Gastrocnemius medialis (tissue), 4 donors: ENCODE measurements at regions not wholly inside any gene's neighbourhood (a gene's known extent, or its start where the extent isn't known, plus 50 kb on each side); places are given as distances from the start of the nearest gene placed in this dataset.
"Not testable (repeated sequence)": the region's sequence is repeated elsewhere in the genome, so short reads cannot be mapped to it uniquely, and the experiment has no call there.

Source experiments
- ATAC-seq, 2 donors: fragments of 150-250 bp; one replicate each; pipeline ENCODE4 v1.9.1; 2016
- DNase-seq, 2 donors: peaks; one replicate each; pipeline ENCODE4 v3.0.0-alpha.2; 2019
- H3K27ac ChIP-seq, 4 donors: fragments of 200-600 bp; sonication (generic); 1 replicate in 1 of 4; 2 replicates in 3 of 4; pipeline ENCODE4 v1.5.1; 2016 to 2018; ENCODE audit warnings: mild to moderate bottlenecking in 2 of 4, moderate library complexity in 1 of 4
- H3K27me3 ChIP-seq, 3 donors: fragments of 200-600 bp; sonication (generic) in 2 of 3; 1 replicate in 1 of 3; 2 replicates in 2 of 3; pipeline versions ENCODE4 v1.5.1 to v1.6.0; 2016 to 2019; ENCODE audit warnings: mild to moderate bottlenecking in 1 of 3, moderate library complexity in 1 of 3
- H3K36me3 ChIP-seq, 2 donors: fragments of 200-600 bp; sonication (generic) in 1 of 2; one replicate each; pipeline ENCODE4 v1.5.1; 2017 to 2018
- H3K4me1 ChIP-seq, 2 donors: fragments of 200-600 bp; sonication (generic) in 1 of 2; one replicate each; pipeline ENCODE4 v1.5.1; 2016 to 2017; ENCODE audit warnings: mild to moderate bottlenecking in 2 of 2
- H3K4me3 ChIP-seq, 4 donors: fragments of 200-600 bp; sonication (generic) in 3 of 4; 1 replicate in 1 of 4; 2 replicates in 3 of 4; pipeline ENCODE4 v1.5.1; 2016 to 2019; ENCODE audit warnings: mild to moderate bottlenecking in 2 of 4
- H3K9me3 ChIP-seq, 3 donors: fragments of 200-600 bp; sonication (generic) in 2 of 3; 1 replicate in 1 of 3; 2 replicates in 2 of 3; pipeline ENCODE4 v1.5.1; 2016 to 2019
- POLR2A ChIP-seq, 2 donors: fragments of 450-650 bp; IDR thresholded peaks; one replicate each; pipeline ENCODE4 v1.6.1; 2017; ENCODE audit warnings: antibody characterized with exemption in 2 of 2, mild to moderate bottlenecking in 2 of 2, moderate library complexity in 2 of 2
- in situ Hi-C, 4 donors: fragments of 200-750 bp; cut with MboI; loops; one replicate each; pipeline versions ENCODE4 v1.15.0 to v1.8.0; 2017; ENCODE audit warnings: low sequenced_read_pairs in 4 of 4
- intact Hi-C: fragments of 100-400 bp; cut with DNase I; formaldehyde crosslinking; loops from one replicate; pipeline ENCODE4 v1.15.1; 2023; ENCODE audit warnings: low total_unique reads
- TF ChIP-seq, protein P1 (sequence below), 5 experiments: fragments of 450-650 bp in 3 of 5; fragments of 200-600 bp in 2 of 5; sonication (generic) in 2 of 5; IDR thresholded peaks in 4 of 5; conservative IDR thresholded peaks in 1 of 5; 1 replicate in 4 of 5; 2 replicates in 1 of 5; pipeline ENCODE4 v1.5.1; 2016 to 2019; ENCODE audit warnings: antibody characterized with exemption in 5 of 5, mild to moderate bottlenecking in 3 of 5, moderate library complexity in 3 of 5

DNA sequence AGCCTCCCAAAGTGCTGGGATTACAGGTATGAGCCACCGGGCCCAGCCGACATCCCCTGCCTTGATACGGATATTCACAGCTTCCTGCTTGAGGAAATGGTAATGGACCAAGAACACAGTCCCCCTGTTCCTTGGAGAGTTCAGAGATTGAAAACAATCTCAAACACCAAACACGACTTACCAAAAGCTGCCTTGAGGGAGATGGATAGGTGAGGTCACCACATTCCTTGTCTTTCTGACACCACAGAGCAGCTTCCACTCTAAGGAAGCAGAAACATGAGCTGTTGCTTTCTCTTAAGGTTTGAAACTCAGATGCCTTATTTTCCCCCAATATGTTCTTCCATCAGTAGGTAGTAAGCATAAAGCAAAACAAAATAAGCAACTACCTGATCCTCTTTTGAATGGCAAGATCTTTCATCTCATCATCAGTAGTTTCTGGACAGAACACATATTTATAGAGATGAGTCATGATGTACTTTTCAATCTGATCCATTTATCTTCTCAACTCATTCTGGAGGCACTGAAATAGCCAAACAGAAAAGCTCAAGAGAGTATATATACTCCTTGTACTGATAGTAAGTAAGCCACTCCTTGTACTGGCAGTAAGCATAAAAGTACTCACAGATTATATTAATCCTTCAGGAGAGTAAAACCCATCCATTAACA, 199.1 kb upstream of the KCTD7 start:
- H3K4me3 ChIP-seq = no peak overlapping the region
- in situ Hi-C loops (no loop called here), intact Hi-C loops (no loop called here)
- no peaks in the 10 kb centered on the region for H3K4me1 ChIP-seq
- no peak overlapping the region for H3K27ac ChIP-seq
- DNase-seq = no peak
- no peaks in the 10 kb centered on the region for H3K27me3 ChIP-seq
- H3K36me3 ChIP-seq = no peaks in the 10 kb centered on the region
- TF ChIP-seq POLR2A (IDR thresholded peaks at IDR 0.05) = no peak
- TF ChIP-seq, protein P1, sequence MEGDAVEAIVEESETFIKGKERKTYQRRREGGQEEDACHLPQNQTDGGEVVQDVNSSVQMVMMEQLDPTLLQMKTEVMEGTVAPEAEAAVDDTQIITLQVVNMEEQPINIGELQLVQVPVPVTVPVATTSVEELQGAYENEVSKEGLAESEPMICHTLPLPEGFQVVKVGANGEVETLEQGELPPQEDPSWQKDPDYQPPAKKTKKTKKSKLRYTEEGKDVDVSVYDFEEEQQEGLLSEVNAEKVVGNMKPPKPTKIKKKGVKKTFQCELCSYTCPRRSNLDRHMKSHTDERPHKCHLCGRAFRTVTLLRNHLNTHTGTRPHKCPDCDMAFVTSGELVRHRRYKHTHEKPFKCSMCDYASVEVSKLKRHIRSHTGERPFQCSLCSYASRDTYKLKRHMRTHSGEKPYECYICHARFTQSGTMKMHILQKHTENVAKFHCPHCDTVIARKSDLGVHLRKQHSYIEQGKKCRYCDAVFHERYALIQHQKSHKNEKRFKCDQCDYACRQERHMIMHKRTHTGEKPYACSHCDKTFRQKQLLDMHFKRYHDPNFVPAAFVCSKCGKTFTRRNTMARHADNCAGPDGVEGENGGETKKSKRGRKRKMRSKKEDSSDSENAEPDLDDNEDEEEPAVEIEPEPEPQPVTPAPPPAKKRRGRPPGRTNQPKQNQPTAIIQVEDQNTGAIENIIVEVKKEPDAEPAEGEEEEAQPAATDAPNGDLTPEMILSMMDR (IDR thresholded peaks at IDR 0.05 in 4 of 5, conservative IDR thresholded peaks at IDR 0.05 in 1 of 5) = no peak
- no peak for ATAC-seq
- H3K9me3 ChIP-seq = no peaks in the 10 kb centered on the region

DNA sequence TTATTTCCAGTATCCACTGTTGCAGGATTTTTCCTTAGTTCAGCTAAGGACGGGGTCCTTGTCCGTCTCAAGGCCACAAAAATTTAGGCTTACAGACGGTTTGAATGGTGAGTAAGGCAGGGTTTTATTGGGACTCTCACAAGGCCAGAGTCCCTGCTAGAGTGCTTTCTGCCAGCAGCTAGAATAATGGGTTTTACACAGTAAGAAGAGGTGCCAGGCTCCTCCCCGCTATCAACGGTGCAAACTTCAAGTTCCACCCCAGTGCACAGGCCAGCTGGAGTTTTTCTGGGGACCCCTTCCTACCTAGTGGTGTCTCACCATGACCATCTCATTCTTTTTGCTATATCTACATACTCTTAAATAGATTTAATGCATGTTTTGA, 198.5 kb upstream of the KCTD7 start:
- Histone ChIP-seq H3K27ac (no peak overlapping the region), H3K36me3 (no peaks in the 10 kb centered on the region), H3K4me3 (no peak overlapping the region), H3K4me1 (no peaks in the 10 kb centered on the region), H3K27me3 (no peaks in the 10 kb centered on the region), H3K9me3 (no peaks in the 10 kb centered on the region)
- in situ Hi-C loops = no loop called here
- TF ChIP-seq, protein P1 (IDR thresholded peaks at IDR 0.05 in 4 of 5, conservative IDR thresholded peaks at IDR 0.05 in 1 of 5) = no peak
- no peak for TF ChIP-seq POLR2A (IDR thresholded peaks at IDR 0.05)
- intact Hi-C loops = no loop called here
- ATAC-seq = no peak
- no peak for DNase-seq

DNA sequence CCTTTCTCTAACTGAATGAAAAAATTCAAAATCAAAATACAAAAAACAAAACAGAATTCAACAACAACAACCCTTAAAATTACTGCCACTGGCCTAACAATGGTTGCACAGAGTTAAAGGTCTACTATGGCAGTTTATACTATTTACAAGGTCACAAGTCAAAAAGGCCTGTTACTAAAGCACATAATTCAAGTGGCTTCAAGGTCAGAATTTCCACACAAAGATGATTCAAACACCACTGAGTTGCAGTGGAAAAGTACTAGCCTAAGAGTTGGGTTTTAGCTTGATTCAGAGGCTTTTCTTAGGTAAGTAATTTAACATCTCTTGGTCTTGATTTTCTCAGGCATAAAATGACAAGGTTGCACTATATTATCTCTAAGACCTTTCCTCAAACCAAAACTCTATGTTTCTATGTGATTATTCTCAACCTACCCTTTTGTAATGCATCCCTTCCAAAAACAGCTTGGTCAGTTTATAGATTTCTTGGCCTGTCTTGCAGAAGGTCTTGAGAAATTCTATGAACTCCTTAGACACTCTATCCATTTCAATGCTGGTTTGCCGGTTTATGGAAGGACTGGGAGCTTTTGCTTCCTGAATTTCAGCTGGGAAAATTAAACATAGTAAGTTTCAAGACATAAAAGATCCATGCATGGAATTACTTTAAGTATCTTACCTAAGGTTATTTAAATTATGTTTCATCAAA, 189.8 kb upstream of the KCTD7 start:
- intact Hi-C loops, H3K27me3 ChIP-seq, H3K36me3 ChIP-seq, DNase-seq, H3K4me3 ChIP-seq, H3K9me3 ChIP-seq, H3K4me1 ChIP-seq, ATAC-seq, H3K27ac ChIP-seq, in situ Hi-C loops: not testable (repeated sequence)

DNA sequence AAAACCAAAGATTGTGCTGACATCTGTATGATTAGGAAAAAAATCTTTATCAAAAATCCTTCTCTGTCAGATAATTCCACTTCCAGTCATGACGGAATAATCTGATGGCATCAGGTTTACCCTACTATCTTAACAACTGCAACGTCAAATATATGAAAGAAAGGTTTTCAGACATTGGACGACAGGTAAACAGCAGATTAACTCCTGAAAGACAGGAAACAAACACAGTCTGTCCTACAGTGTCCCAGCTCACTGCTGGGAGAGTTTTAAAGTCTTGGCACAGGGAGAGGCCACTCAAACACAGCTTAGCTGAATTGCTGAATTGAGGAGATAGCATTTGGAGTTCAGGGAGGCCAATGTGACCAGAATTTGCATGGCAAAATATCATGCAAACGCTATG, 186.3 kb upstream of the KCTD7 start:
- in situ Hi-C loops = no loop called here
- TF ChIP-seq POLR2A (IDR thresholded peaks at IDR 0.05) = no peak
- TF ChIP-seq, protein P1 (IDR thresholded peaks at IDR 0.05 in 4 of 5, conservative IDR thresholded peaks at IDR 0.05 in 1 of 5) = no peak

DNA sequence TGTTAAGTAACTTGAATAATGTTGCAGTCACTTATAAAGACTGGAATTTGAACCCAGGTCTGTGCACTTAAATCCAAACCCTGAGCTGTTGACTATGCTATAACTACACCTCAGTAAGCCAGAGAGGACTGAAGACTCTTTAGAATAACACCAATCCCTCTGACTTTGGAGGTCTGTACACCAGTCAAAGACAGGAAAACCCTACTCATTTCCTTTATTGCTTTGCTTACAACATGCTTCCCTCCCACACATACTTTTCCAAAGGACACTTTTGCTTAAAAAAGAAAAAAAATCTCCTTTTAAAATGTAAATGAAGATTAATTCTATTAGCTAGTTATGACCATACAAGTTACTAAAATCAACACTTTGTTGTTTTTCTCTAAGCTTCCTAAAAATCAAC, 184.7 kb upstream of the KCTD7 start:
- DNase-seq (no peak), ATAC-seq (no peak)
- Histone ChIP-seq H3K27ac (no peak overlapping the region), H3K36me3 (peaks cover 0 to 6% of the 10 kb centered on the region in 2 donors), H3K4me3 (no peak overlapping the region), H3K27me3 (no peaks in the 10 kb centered on the region), H3K9me3 (no peaks in the 10 kb centered on the region), H3K4me1 (no peaks in the 10 kb centered on the region)
- intact Hi-C loops (no loop called here), in situ Hi-C loops (no loop called here)
- TF ChIP-seq POLR2A (IDR thresholded peaks at IDR 0.05) = no peak
- TF ChIP-seq, protein P1 (IDR thresholded peaks at IDR 0.05 in 4 of 5, conservative IDR thresholded peaks at IDR 0.05 in 1 of 5) = no peak

More for the DNA sequence above, 186.3 kb upstream of the KCTD7 start:
- Histone ChIP-seq H3K36me3 (no peaks in the 10 kb centered on the region), H3K27ac (no peak overlapping the region), H3K4me3 (no peak overlapping the region), H3K9me3 (no peaks in the 10 kb centered on the region), H3K4me1 (no peaks in the 10 kb centered on the region), H3K27me3 (no peaks in the 10 kb centered on the region)
- intact Hi-C loops = no loop called here
- ATAC-seq (no peak), DNase-seq (no peak)

DNA sequence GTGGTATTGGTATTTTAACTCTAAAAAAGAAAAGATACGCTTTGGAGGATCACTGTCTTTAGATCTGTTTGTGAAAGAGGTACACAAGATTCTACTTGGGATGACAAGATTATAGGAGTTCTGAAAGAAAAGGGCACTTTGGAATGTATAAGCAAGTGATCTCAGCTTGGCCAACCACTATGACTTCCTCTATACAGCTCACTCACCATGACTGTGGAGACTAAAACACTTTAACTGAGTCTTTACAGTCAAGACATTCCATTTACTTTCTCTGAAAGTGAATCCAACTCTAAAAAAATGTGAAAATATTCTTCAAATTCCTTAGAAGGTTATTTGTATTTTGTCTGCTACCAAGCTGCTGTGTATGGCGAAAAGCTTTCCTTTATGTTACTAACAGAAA, 181.7 kb upstream of the KCTD7 start:
- H3K4me3 ChIP-seq, intact Hi-C loops, in situ Hi-C loops, ATAC-seq, H3K9me3 ChIP-seq, DNase-seq, H3K27ac ChIP-seq, H3K4me1 ChIP-seq, H3K27me3 ChIP-seq, H3K36me3 ChIP-seq: not testable (repeated sequence)

DNA sequence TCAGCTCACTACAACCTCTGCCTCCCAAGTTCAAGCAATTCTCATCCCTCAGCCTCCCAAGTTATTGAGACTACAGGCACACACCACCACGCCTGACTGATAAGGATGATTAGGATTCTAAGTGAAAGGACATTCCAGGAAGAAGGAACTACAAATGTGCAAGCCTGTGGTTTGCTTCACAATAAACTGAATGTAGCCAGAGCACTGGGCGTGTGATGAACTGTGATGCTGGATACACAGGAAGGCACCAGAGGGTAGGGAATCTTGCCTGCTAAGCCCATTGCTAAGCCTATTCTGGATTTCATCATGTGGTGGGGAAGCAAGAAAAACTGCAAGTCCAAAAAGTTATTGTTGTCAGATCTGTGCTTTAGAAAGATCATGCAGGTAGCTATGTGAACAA, 177.9 kb upstream of the KCTD7 start:
- in situ Hi-C loops, ATAC-seq: not testable (repeated sequence)

DNA sequence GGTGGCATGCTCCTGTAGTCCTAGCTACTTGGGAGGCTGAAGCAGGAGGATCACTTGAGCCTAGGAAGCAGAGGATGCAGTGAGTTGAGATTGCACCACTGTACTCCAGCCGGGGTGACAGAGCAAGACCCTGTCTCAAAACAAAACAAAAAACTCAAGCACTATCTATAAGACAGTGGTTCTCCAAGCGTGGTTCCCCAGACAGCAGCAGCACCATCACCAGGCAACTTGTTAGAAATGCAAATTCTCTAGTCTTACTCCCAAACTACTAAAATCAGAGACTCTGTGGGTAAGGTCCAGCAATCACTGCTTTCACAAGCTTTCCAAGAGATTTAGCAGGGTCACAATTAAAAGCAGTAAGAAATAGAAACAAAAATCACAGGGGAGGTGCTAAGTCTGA, 177.0 kb upstream of the KCTD7 start:
- ATAC-seq = not testable (repeated sequence)

More for the DNA sequence above, 177.9 kb upstream of the KCTD7 start:
- DNase-seq, H3K4me3 ChIP-seq, H3K4me1 ChIP-seq, H3K27ac ChIP-seq, intact Hi-C loops, H3K36me3 ChIP-seq, H3K9me3 ChIP-seq, H3K27me3 ChIP-seq: not testable (repeated sequence)

More for the DNA sequence above, 177.0 kb upstream of the KCTD7 start:
- intact Hi-C loops, H3K36me3 ChIP-seq, H3K27me3 ChIP-seq, in situ Hi-C loops, DNase-seq, H3K9me3 ChIP-seq, H3K27ac ChIP-seq, H3K4me1 ChIP-seq, H3K4me3 ChIP-seq: not testable (repeated sequence)
